T-helper 1 cell treated with Interleukin-12 subunit alpha and Interleukin-12 subunit beta and Interleukin-4 antibody, amounts not matched to agents 30 ng/mL and 1 ng/mL, for 36 hours (primary cell): ENCODE measurements at regions not wholly inside any gene's neighbourhood (a gene's known extent, or its start where the extent isn't known, plus 50 kb on each side); places are given as distances from the start of the nearest gene placed in this dataset.

Source experiments
- intact Hi-C: fragments of 100-400 bp; cut with micrococcal nuclease; formaldehyde crosslinking; loops from one replicate; pipeline ENCODE4 v1.15.1; 2024

GRCh38 chr2:224650815-224651439, 65.2 kb downstream of the CCDC195 start:
- intact Hi-C loops: loop anchor here (1.0 to 2.0 kb wide), 8 partner anchors 66 to 681 kb away; partner anchors contain the start of gene CUL3

GRCh38 chr2:224647684-224648083, 62.5 kb upstream of the CUL3 start:
- intact Hi-C loops: loop anchor here (10.0 kb wide), 1 partner anchor 1017 kb away; no protein-coding TSS in a partner anchor

GRCh38 chr2:224646242-224646846, 61.2 kb upstream of the CUL3 start:
- intact Hi-C loops: loop anchor here (1.0 to 10.0 kb wide), 2 partner anchors 289 to 1018 kb away; no protein-coding TSS in a partner anchor

GRCh38 chr2:224645722-224646121, 60.6 kb upstream of the CUL3 start:
- intact Hi-C loops: loop anchor here (1.0 to 10.0 kb wide), 2 partner anchors 288 to 1019 kb away; no protein-coding TSS in a partner anchor

- intact Hi-C loops: loop anchor here (10.0 kb wide), 1 partner anchor 1024 kb away; no protein-coding TSS in a partner anchor
These were observed 55.5 kb upstream of the CUL3 start for GRCh38 chr2:224640679-224641078.

- intact Hi-C loops: loop anchor here (2.0 kb wide), 1 partner anchor 54 kb away; the partner anchor contains the start of gene CUL3
These were observed 53.2 kb upstream of the CUL3 start for GRCh38 chr2:224638301-224638823.
